ENCODE measurements at regions not wholly inside any gene's neighbourhood (a gene's known extent, or its start where the extent isn't known, plus 50 kb on each side); places are given as distances from the start of the nearest gene placed in this dataset.

- no peak for TF ChIP-seq MYC (IDR thresholded peaks at IDR 0.05; ENCODE audit: insufficient read depth, insufficient read length, insufficient replicate concordance, low read length, severe bottlenecking)
- TF ChIP-seq, protein P1, sequence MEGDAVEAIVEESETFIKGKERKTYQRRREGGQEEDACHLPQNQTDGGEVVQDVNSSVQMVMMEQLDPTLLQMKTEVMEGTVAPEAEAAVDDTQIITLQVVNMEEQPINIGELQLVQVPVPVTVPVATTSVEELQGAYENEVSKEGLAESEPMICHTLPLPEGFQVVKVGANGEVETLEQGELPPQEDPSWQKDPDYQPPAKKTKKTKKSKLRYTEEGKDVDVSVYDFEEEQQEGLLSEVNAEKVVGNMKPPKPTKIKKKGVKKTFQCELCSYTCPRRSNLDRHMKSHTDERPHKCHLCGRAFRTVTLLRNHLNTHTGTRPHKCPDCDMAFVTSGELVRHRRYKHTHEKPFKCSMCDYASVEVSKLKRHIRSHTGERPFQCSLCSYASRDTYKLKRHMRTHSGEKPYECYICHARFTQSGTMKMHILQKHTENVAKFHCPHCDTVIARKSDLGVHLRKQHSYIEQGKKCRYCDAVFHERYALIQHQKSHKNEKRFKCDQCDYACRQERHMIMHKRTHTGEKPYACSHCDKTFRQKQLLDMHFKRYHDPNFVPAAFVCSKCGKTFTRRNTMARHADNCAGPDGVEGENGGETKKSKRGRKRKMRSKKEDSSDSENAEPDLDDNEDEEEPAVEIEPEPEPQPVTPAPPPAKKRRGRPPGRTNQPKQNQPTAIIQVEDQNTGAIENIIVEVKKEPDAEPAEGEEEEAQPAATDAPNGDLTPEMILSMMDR (IDR thresholded peaks at IDR 0.05 in 2 of 3, conservative IDR thresholded peaks at IDR 0.05 in 1 of 3; ENCODE audit: control insufficient read depth in 2 of 3, extremely low read depth in 1 of 3, insufficient read depth in 1 of 3, low read depth in 3 of 3, low read length in 3 of 3): no peak
- TF ChIP-seq TAF1 (IDR thresholded peaks at IDR 0.05; ENCODE audit: borderline replicate concordance, low read depth, low read length): no peak
- no peak for TF ChIP-seq ZSCAN29 (IDR thresholded peaks at IDR 0.05)
- TF ChIP-seq POLR2AphosphoS5 (IDR thresholded peaks at IDR 0.05; ENCODE audit: low read length): no peak
- TF ChIP-seq REST (IDR thresholded peaks at IDR 0.05; ENCODE audit: low read depth, low read length): no peak
- TF ChIP-seq POLR2A (IDR thresholded peaks at IDR 0.05; ENCODE audit: low read depth, low read length): no peak
- no peak for TF ChIP-seq E2F4 (IDR thresholded peaks at IDR 0.05; ENCODE audit: low read depth, low read length)
- no peak for TF ChIP-seq CUX1 (IDR thresholded peaks at IDR 0.05; ENCODE audit: insufficient replicate concordance, low read depth, low read length)
- no peak for TF ChIP-seq NR2C1 (IDR thresholded peaks at IDR 0.05)
- TF ChIP-seq IRF3 (IDR thresholded peaks at IDR 0.05): no peak
- TF ChIP-seq USF2 (IDR thresholded peaks at IDR 0.05; ENCODE audit: borderline replicate concordance, low read depth, low read length): no peak
- no peak for TF ChIP-seq SREBF2 (IDR thresholded peaks at IDR 0.05; ENCODE audit: low read length)
- TF ChIP-seq, protein P2, sequence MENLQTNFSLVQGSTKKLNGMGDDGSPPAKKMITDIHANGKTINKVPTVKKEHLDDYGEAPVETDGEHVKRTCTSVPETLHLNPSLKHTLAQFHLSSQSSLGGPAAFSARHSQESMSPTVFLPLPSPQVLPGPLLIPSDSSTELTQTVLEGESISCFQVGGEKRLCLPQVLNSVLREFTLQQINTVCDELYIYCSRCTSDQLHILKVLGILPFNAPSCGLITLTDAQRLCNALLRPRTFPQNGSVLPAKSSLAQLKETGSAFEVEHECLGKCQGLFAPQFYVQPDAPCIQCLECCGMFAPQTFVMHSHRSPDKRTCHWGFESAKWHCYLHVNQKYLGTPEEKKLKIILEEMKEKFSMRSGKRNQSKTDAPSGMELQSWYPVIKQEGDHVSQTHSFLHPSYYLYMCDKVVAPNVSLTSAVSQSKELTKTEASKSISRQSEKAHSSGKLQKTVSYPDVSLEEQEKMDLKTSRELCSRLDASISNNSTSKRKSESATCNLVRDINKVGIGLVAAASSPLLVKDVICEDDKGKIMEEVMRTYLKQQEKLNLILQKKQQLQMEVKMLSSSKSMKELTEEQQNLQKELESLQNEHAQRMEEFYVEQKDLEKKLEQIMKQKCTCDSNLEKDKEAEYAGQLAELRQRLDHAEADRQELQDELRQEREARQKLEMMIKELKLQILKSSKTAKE (IDR thresholded peaks at IDR 0.05; ENCODE audit: low read depth, poor library complexity, severe bottlenecking): no peak
Observed at GRCh38 chr7:41760293-41760692, 57.4 kb upstream of the INHBA start.
